ENCODE measurements at regions not wholly inside any gene's neighbourhood (a gene's known extent, or its start where the extent isn't known, plus 50 kb on each side); places are given as distances from the start of the nearest gene placed in this dataset.

GRCh38 chr11:109940816-109941215, 152.4 kb upstream of the ZC3H12C start:
- no peaks in the 10 kb centered on the region for H3K36me3 ChIP-seq (ENCODE audit: control insufficient read depth, insufficient read depth, low read length)
- intact Hi-C loops (cut with micrococcal nuclease; ENCODE audit: unreplicated experiment) (no loop called here), in situ Hi-C loops (cut with HindIII; ENCODE audit: low pct_unique_long_range_greater_than_20kb, low sequenced_read_pairs) (no loop called here)
- H3K4me3 ChIP-seq (ENCODE audit: low read depth in 2 of 2, low read length in 2 of 2): no peak overlapping the region
- TF ChIP-seq REST (IDR thresholded peaks at IDR 0.05; ENCODE audit: insufficient read depth in 1 of 2, low read depth in 2 of 2, low read length in 1 of 2): no peak
- no peak for TF ChIP-seq CTCF (IDR thresholded peaks at IDR 0.05)
- no peak for TF ChIP-seq POLR2AphosphoS5 (IDR thresholded peaks at IDR 0.05; ENCODE audit: low read depth, low read length)
- TF ChIP-seq SIN3A (IDR thresholded peaks at IDR 0.05; ENCODE audit: borderline replicate concordance, insufficient read depth, low read depth, low read length): no peak
- no peak for TF ChIP-seq TCF7L2 (IDR thresholded peaks at IDR 0.05; ENCODE audit: low read depth, low read length)
- no peaks in the 10 kb centered on the region for H3K4me1 ChIP-seq (ENCODE audit: control insufficient read depth, insufficient read depth, low read length)
- ATAC-seq (peak; percentile 77), DNase-seq (ENCODE audit: low read depth, low spot score) (peak; percentile 84)
- peaks cover 7% of the 10 kb centered on the region; the same call in 1 of the 2 replicates for H3K27me3 ChIP-seq (ENCODE audit: control insufficient read depth, insufficient read depth, low read length)
- BruUV-seq (replicated peaks): no TSS peak
- ChIA-PET POLR2A (no interaction called here), CTCF (interaction anchor here (0.7 kb wide), 1 partner anchor 129 kb away, joined by 7 read pairs; no protein-coding TSS in a partner anchor)
- no peaks in the 10 kb centered on the region for H3K9me3 ChIP-seq (ENCODE audit: control insufficient read depth, insufficient read depth, low read depth, low read length)
- no peak overlapping the region for H3K27ac ChIP-seq (ENCODE audit: low read length)

- Histone ChIP-seq H3K36me3 (ENCODE audit: control insufficient read depth, insufficient read depth, low read length) (no peaks in the 10 kb centered on the region), H3K4me3 (ENCODE audit: low read depth in 2 of 2, low read length in 2 of 2) (peak overlapping the region in 1 of 2 experiments; percentile 53; a peak in 1 of 4 replicates), H3K27me3 (ENCODE audit: control insufficient read depth, insufficient read depth, low read length) (peaks cover 7% of the 10 kb centered on the region; the same call in 1 of the 2 replicates), H3K27ac (ENCODE audit: low read length) (no peak overlapping the region), H3K4me1 (ENCODE audit: control insufficient read depth, insufficient read depth, low read length) (no peaks in the 10 kb centered on the region), H3K9me3 (ENCODE audit: control insufficient read depth, insufficient read depth, low read depth, low read length) (no peaks in the 10 kb centered on the region)
- no TSS peak for BruUV-seq (replicated peaks)
- ATAC-seq (peak; percentile 39; the same call in 1 of the 2 replicates), DNase-seq (ENCODE audit: low read depth, low spot score) (no peak)
- in situ Hi-C loops (cut with HindIII; ENCODE audit: low pct_unique_long_range_greater_than_20kb, low sequenced_read_pairs): no loop called here
- ChIA-PET CTCF (no interaction called here), POLR2A (no interaction called here)
- intact Hi-C loops (cut with micrococcal nuclease; ENCODE audit: unreplicated experiment): loop anchor here (5.0 kb wide), 3 partner anchors 147 to 432 kb away; partner anchors contain the start of gene ZC3H12C
- no peak for TF ChIP-seq CTCF (IDR thresholded peaks at IDR 0.05)
- TF ChIP-seq REST (IDR thresholded peaks at IDR 0.05; ENCODE audit: insufficient read depth in 1 of 2, low read depth in 2 of 2, low read length in 1 of 2): no peak
- TF ChIP-seq SIN3A (IDR thresholded peaks at IDR 0.05; ENCODE audit: borderline replicate concordance, insufficient read depth, low read depth, low read length): no peak
- no peak for TF ChIP-seq POLR2AphosphoS5 (IDR thresholded peaks at IDR 0.05; ENCODE audit: low read depth, low read length)
- TF ChIP-seq TCF7L2 (IDR thresholded peaks at IDR 0.05; ENCODE audit: low read depth, low read length): no peak
These were observed 147.4 kb upstream of the ZC3H12C start for GRCh38 chr11:109945626-109946321.

Data from Panc1 (cell line).